MCF 10A (cell line): ENCODE measurements at regions not wholly inside any gene's neighbourhood (a gene's known extent, or its start where the extent isn't known, plus 50 kb on each side); places are given as distances from the start of the nearest gene placed in this dataset.
"Not testable (repeated sequence)": the region's sequence is repeated elsewhere in the genome, so short reads cannot be mapped to it uniquely, and the experiment has no call there.

Experiments
- BruUV-seq: library from RNA; stranded (reverse); fragments of 400-500 nt; replicated peaks from 2 replicates; lab custom pipeline; 2021; lab: Mats Ljungman, UMichigan
- CTCF ChIA-PET: fragments of 300-600 bp; sonication (Branson Sonifier 250); formaldehyde crosslinking; extraction: SDS; loops from one replicate; lab custom pipeline; 2021; ENCODE audit warnings: antibody characterized with exemption, inconsistent platforms; lab: Yijun Ruan, JAX
- POLR2A ChIA-PET: fragments of 300-600, 350-650 bp; sonication (Branson Sonifier 250); formaldehyde crosslinking; extraction: SDS; loops from one replicate; lab custom pipeline; 2020; ENCODE audit warnings: antibody characterized with exemption, inconsistent platforms; lab: Yijun Ruan, JAX
- DNase-seq: peaks from one replicate; pipeline ENCODE4 v3.0.0-alpha.2; 2018; ENCODE audit not compliant: unreplicated experiment
- H3K27ac Mint-ChIP-seq: one replicate; pipeline ENCODE4 v1.8.0; 2022; ENCODE audit warnings: mild to moderate bottlenecking, low read depth, mixed read lengths; ENCODE audit not compliant: unreplicated experiment
- H3K27me3 Mint-ChIP-seq: one replicate; pipeline ENCODE4 v1.8.0; 2022; ENCODE audit warnings: mixed read lengths; ENCODE audit not compliant: insufficient read depth, unreplicated experiment
- H3K36me3 Mint-ChIP-seq: one replicate; pipeline ENCODE4 v1.8.0; 2022; ENCODE audit warnings: mild to moderate bottlenecking, moderate library complexity, mixed read lengths; ENCODE audit not compliant: insufficient read depth, unreplicated experiment
- H3K4me1 Mint-ChIP-seq: one replicate; pipeline ENCODE4 v1.8.0; 2022; ENCODE audit warnings: mixed read lengths; ENCODE audit not compliant: insufficient read depth, unreplicated experiment
- H3K4me3 Mint-ChIP-seq: one replicate; pipeline ENCODE4 v1.8.0; 2022; ENCODE audit warnings: mild to moderate bottlenecking, moderate library complexity, mixed read lengths; ENCODE audit not compliant: unreplicated experiment
- H3K9me3 Mint-ChIP-seq: one replicate; pipeline ENCODE4 v1.8.0; 2022; ENCODE audit warnings: mixed read lengths; ENCODE audit not compliant: unreplicated experiment
- CTCF ChIP-seq: fragments of 200-600 bp; IDR thresholded peaks from one replicate; pipeline ENCODE4 v1.8.0; 2022; ENCODE audit warnings: antibody characterized with exemption, mild to moderate bottlenecking; ENCODE audit not compliant: unreplicated experiment
- intact Hi-C: fragments of 100-400 bp; cut with micrococcal nuclease; formaldehyde crosslinking; loops from 2 replicates; pipeline ENCODE4 v1.14.1; 2022

- no peak overlapping the region for H3K27ac Mint-ChIP-seq
- BruUV-seq: no TSS peak
- no peaks in the 10 kb centered on the region for H3K36me3 Mint-ChIP-seq
- H3K27me3 Mint-ChIP-seq: no peaks in the 10 kb centered on the region
- intact Hi-C loops: no loop called here
- no peak for TF ChIP-seq CTCF
- H3K4me3 Mint-ChIP-seq: no peak overlapping the region
- no peak for DNase-seq
- CTCF ChIA-PET: no interaction called here
- H3K4me1 Mint-ChIP-seq: no peaks in the 10 kb centered on the region
- H3K9me3 Mint-ChIP-seq: peaks cover 6% of the 10 kb centered on the region
- POLR2A ChIA-PET: no interaction called here
Observed at GRCh38 chr5:156052656-156053055, 274.3 kb upstream of the SGCD start.

- H3K4me1 Mint-ChIP-seq: no peaks in the 10 kb centered on the region
- no TSS peak for BruUV-seq
Observed at GRCh38 chr5:156053056-156053455, 273.9 kb upstream of the SGCD start.

DNA sequence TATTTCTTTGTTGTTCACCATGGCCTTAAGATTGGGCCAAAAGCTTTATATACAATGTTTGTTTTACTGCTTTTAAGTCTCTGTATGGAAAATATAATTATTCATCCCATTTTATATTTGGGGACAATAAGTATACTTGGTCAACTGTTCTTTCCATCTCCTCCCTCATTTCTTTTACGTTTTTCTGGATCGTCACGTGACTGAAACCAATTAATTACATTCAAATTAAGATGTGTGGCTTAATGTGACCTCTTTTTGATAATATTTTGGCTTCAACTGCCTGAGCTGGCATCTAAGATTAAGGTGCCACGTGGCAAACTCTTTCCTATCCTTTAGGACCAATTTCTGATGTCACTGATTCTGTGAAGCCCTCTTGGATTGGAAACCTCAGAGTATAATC, 250.1 kb upstream of the SGCD start:
- no peaks in the 10 kb centered on the region for H3K4me1 Mint-ChIP-seq
- BruUV-seq: no TSS peak
- intact Hi-C loops: no loop called here
- ChIA-PET CTCF (no interaction called here), POLR2A (no interaction called here)
- DNase-seq: no peak
- TF ChIP-seq CTCF: no peak
- no peak overlapping the region for H3K27ac Mint-ChIP-seq
- H3K36me3 Mint-ChIP-seq: no peaks in the 10 kb centered on the region
- H3K4me3 Mint-ChIP-seq: no peak overlapping the region
- no peaks in the 10 kb centered on the region for H3K27me3 Mint-ChIP-seq
- peaks cover 12% of the 10 kb centered on the region for H3K9me3 Mint-ChIP-seq

More at GRCh38 chr5:156053056-156053455, 273.9 kb upstream of the SGCD start:
- intact Hi-C loops: no loop called here
- Mint-ChIP-seq H3K36me3 (no peaks in the 10 kb centered on the region), H3K9me3 (peaks cover 6% of the 10 kb centered on the region), H3K4me3 (no peak overlapping the region), H3K27me3 (no peaks in the 10 kb centered on the region), H3K27ac (no peak overlapping the region)
- DNase-seq: no peak
- ChIA-PET CTCF (interaction anchor here (1.1 kb wide), 1 partner anchor 109 kb away, joined by 5 read pairs; no protein-coding TSS in a partner anchor), POLR2A (no interaction called here)
- TF ChIP-seq CTCF: no peak

GRCh38 chr5:156087577-156088110, 239.3 kb upstream of the SGCD start:
- Mint-ChIP-seq H3K4me1 (no peaks in the 10 kb centered on the region), H3K9me3 (peaks cover 7% of the 10 kb centered on the region), H3K36me3 (no peaks in the 10 kb centered on the region), H3K4me3 (no peak overlapping the region), H3K27me3 (no peaks in the 10 kb centered on the region), H3K27ac (no peak overlapping the region)
- DNase-seq: no peak
- POLR2A ChIA-PET: no interaction called here
- BruUV-seq: no TSS peak
- TF ChIP-seq CTCF: no peak
- intact Hi-C loops: no loop called here
- CTCF ChIA-PET: no interaction called here

- CTCF ChIA-PET, H3K9me3 Mint-ChIP-seq, BruUV-seq, H3K4me3 Mint-ChIP-seq, DNase-seq, H3K4me1 Mint-ChIP-seq, H3K36me3 Mint-ChIP-seq, H3K27me3 Mint-ChIP-seq, H3K27ac Mint-ChIP-seq, POLR2A ChIA-PET, intact Hi-C loops: not testable (repeated sequence)
Observed at GRCh38 chr5:156089955-156090940, 236.7 kb upstream of the SGCD start.
